ENCODE measurements at regions not wholly inside any gene's neighbourhood (a gene's known extent, or its start where the extent isn't known, plus 50 kb on each side); places are given as distances from the start of the nearest gene placed in this dataset.
A peak's percentile ranks its signal among the peaks of the same experiment; 100 is the strongest.
"Not testable (repeated sequence)": the region's sequence is repeated elsewhere in the genome, so short reads cannot be mapped to it uniquely, and the experiment has no call there.

- H3K4me3 ChIP-seq = no peak overlapping the region
- peak in 1 of 2 donors; percentile 35 for DNase-seq
- WGBS, 5 donors = 41 to 75% (median 48%) methylated on average over 12 of the region's 12 CpGs
- no peak for TF ChIP-seq POLR2A (IDR thresholded peaks at IDR 0.05)
- TF ChIP-seq POLR2AphosphoS5 (IDR thresholded peaks at IDR 0.05) = no peak
- TF ChIP-seq, protein P1, sequence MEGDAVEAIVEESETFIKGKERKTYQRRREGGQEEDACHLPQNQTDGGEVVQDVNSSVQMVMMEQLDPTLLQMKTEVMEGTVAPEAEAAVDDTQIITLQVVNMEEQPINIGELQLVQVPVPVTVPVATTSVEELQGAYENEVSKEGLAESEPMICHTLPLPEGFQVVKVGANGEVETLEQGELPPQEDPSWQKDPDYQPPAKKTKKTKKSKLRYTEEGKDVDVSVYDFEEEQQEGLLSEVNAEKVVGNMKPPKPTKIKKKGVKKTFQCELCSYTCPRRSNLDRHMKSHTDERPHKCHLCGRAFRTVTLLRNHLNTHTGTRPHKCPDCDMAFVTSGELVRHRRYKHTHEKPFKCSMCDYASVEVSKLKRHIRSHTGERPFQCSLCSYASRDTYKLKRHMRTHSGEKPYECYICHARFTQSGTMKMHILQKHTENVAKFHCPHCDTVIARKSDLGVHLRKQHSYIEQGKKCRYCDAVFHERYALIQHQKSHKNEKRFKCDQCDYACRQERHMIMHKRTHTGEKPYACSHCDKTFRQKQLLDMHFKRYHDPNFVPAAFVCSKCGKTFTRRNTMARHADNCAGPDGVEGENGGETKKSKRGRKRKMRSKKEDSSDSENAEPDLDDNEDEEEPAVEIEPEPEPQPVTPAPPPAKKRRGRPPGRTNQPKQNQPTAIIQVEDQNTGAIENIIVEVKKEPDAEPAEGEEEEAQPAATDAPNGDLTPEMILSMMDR (IDR thresholded peaks at IDR 0.05) = no peak
- TF ChIP-seq EP300 (IDR thresholded peaks at IDR 0.05) = no peak
- intact Hi-C loops (cut with DNase I; ENCODE audit: low total_unique reads) = no loop called here
- peaks cover 0 to 6% (median 0%) of the 10 kb centered on the region in 3 donors for H3K27me3 ChIP-seq
- no peak overlapping the region for H3K27ac ChIP-seq
- no peaks in the 10 kb centered on the region for H3K36me3 ChIP-seq
- H3K4me1 ChIP-seq = peaks cover 0 to 9% (median 7%) of the 10 kb centered on the region in 4 donors
- no peaks in the 10 kb centered on the region for H3K9me3 ChIP-seq
Measured at GRCh38 chr2:7094231-7094741, 177.1 kb downstream of the RNF144A start.

- no peak for DNase-seq
- WGBS, 5 donors = 75 to 84% (median 76%) methylated on average over 19 to 20 of the region's 20 CpGs
- Histone ChIP-seq H3K27me3 (no peaks in the 10 kb centered on the region), H3K4me1 (peaks cover 0 to 9% (median 7%) of the 10 kb centered on the region in 4 donors), H3K36me3 (no peaks in the 10 kb centered on the region), H3K9me3 (no peaks in the 10 kb centered on the region), H3K4me3 (peak overlapping the region in 1 of 4 donors; percentile 20), H3K27ac (no peak overlapping the region)
- no peak for TF ChIP-seq POLR2AphosphoS5 (IDR thresholded peaks at IDR 0.05)
- no peak for TF ChIP-seq POLR2A (IDR thresholded peaks at IDR 0.05)
- TF ChIP-seq, protein P1 (IDR thresholded peaks at IDR 0.05) = no peak
- TF ChIP-seq EP300 (IDR thresholded peaks at IDR 0.05) = no peak
- intact Hi-C loops (cut with DNase I; ENCODE audit: low total_unique reads) = no loop called here
Measured at GRCh38 chr2:7096726-7097352, 179.6 kb downstream of the RNF144A start.

- Histone ChIP-seq H3K4me1 (peaks cover 0 to 9% (median 7%) of the 10 kb centered on the region in 4 donors), H3K27ac (no peak overlapping the region), H3K36me3 (no peaks in the 10 kb centered on the region), H3K27me3 (no peaks in the 10 kb centered on the region), H3K9me3 (no peaks in the 10 kb centered on the region), H3K4me3 (peak overlapping the region in 1 of 4 donors; percentile 20)
- DNase-seq = peak; percentile 75 to 91
- intact Hi-C loops (cut with DNase I; ENCODE audit: low total_unique reads) = no loop called here
- TF ChIP-seq, protein P1 (IDR thresholded peaks at IDR 0.05) = peak in 5 of 7 experiments; percentile 95 to 98 (median 97)
- no peak for TF ChIP-seq POLR2AphosphoS5 (IDR thresholded peaks at IDR 0.05)
- TF ChIP-seq EP300 (IDR thresholded peaks at IDR 0.05) = no peak
- TF ChIP-seq POLR2A (IDR thresholded peaks at IDR 0.05) = no peak
- 0 to 3% (median 1%) methylated on average over 18 of the region's 18 CpGs for WGBS, 5 donors
Measured at GRCh38 chr2:7097353-7097895, 180.2 kb downstream of the RNF144A start.

DNA sequence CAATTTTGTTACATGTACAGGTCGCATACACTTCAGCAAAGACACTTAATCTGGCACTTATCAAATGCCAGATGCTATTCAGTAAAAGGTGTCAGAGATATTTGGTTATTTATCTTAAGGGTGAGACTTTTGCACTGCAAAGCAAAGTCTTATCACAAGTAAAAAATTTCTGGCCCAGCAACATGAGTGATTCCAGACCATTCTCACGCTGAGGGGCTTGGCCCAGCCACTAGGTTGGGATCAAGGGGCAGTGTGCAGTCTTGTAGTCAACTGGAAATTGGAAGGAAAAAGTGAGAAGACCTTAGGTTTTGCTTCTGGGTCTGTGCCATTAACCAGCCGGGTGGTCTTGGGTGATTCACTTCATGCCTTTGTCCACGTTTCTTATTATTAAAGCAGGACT lies 181.6 kb downstream of the RNF144A start:
- intact Hi-C loops (cut with DNase I; ENCODE audit: low total_unique reads) = no loop called here
- Histone ChIP-seq H3K27me3 (no peaks in the 10 kb centered on the region), H3K4me3 (no peak overlapping the region), H3K27ac (no peak overlapping the region), H3K4me1 (peaks cover 0 to 9% (median 7%) of the 10 kb centered on the region in 4 donors), H3K9me3 (no peaks in the 10 kb centered on the region), H3K36me3 (no peaks in the 10 kb centered on the region)
- no peak for DNase-seq
- WGBS, 5 donors = 55 to 73% (median 68%) methylated on average over 4 of the region's 4 CpGs
- TF ChIP-seq POLR2AphosphoS5 (IDR thresholded peaks at IDR 0.05) = no peak
- TF ChIP-seq POLR2A (IDR thresholded peaks at IDR 0.05) = no peak
- TF ChIP-seq, protein P1 (IDR thresholded peaks at IDR 0.05) = no peak

DNA sequence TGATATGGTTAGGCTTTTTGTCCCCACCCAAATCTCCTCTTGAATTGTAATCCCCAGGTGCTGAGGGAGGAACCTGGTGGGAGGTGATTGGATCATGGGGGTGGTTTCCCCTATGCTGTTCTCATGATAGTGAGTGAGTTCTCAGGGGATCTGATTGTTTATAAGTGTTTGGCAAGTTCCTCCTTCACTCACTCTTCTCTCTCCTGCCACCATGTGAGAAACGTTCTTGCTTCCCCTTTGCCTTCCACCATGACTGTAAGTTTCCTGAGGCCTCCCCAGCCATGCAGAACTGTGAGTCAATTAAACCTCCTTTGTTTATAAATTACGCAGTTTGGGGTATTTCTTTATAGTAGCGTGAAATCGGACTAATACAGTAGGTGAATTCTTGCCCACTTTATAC lies 182.5 kb downstream of the RNF144A start:
- intact Hi-C loops (cut with DNase I; ENCODE audit: low total_unique reads); H3K4me1 ChIP-seq; H3K9me3 ChIP-seq; H3K4me3 ChIP-seq; DNase-seq; H3K27ac ChIP-seq; H3K27me3 ChIP-seq; H3K36me3 ChIP-seq: not testable (repeated sequence)
- WGBS, 5 donors = 74 to 89% (median 84%) methylated on average over 4 of the region's 4 CpGs
